Ectodermal cell (in vitro differentiated cells): ENCODE measurements at regions not wholly inside any gene's neighbourhood (a gene's known extent, or its start where the extent isn't known, plus 50 kb on each side); places are given as distances from the start of the nearest gene placed in this dataset.

Source experiments
- H3K27ac ChIP-seq: 2 replicates; pipeline ENCODE4 v1.7.0; 2013; ENCODE audit warnings: mild to moderate bottlenecking, low read depth, low read length; ENCODE audit not compliant: insufficient read depth, poor library complexity, severe bottlenecking
- H3K27me3 ChIP-seq: 2 replicates; pipeline ENCODE4 v1.7.0; 2013; ENCODE audit warnings: mild to moderate bottlenecking, low read length; ENCODE audit not compliant: insufficient read depth, control insufficient read depth, poor library complexity, severe bottlenecking
- H3K36me3 ChIP-seq: one replicate; pipeline ENCODE4 v1.7.0; 2013; ENCODE audit warnings: low read length; ENCODE audit not compliant: control insufficient read depth, insufficient read depth
- H3K4me1 ChIP-seq: one replicate; pipeline ENCODE4 v1.7.0; 2013; ENCODE audit warnings: low read length; ENCODE audit not compliant: control insufficient read depth, insufficient read depth
- H3K4me3 ChIP-seq: 2 replicates; pipeline ENCODE4 v1.7.0; 2013; ENCODE audit warnings: low read depth, low read length, control low read depth; ENCODE audit not compliant: insufficient read depth
- H3K9me3 ChIP-seq: 2 replicates; pipeline ENCODE4 v1.7.0; 2013; ENCODE audit warnings: mild to moderate bottlenecking, low read length, moderate library complexity; ENCODE audit not compliant: control insufficient read depth
- WGBS, 2 experiments: methylation state at CpG; one replicate each; pipeline ENCODE4 v1.1.7; 2013; ENCODE audit warnings: missing lambda C conversion rate in 2 of 2; 5-methylcytosine and 5-hydroxymethylcytosine counted together

DNA sequence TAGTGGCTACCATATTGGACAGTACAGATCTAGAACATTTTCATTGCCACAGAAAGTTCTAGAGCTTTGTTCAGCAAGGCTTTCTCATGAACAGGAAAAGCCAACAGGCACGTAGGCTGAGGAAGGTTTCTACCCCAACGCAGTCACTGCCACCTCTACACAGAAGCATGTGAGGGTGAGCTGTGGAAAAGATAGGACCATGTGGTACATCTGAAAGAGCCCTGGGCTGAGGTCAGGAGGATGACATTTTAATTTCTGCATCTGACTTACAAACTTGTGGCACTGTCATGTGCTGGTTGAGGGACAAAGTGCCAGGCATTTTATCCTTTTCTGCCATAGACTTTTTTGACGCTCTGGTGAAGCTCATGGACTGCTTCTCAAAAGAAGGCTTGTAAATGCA is 454.2 kb downstream of the BCOR start:
- no peak overlapping the region for H3K27ac ChIP-seq
- peaks cover 8% of the 10 kb centered on the region for H3K4me1 ChIP-seq
- no peaks in the 10 kb centered on the region for H3K27me3 ChIP-seq
- no peaks in the 10 kb centered on the region for H3K36me3 ChIP-seq
- H3K4me3 ChIP-seq: no peak overlapping the region
- 63 to 96% methylated on average over 2 to 3 of the region's 3 CpGs for WGBS, 2 experiments
- no peaks in the 10 kb centered on the region for H3K9me3 ChIP-seq

DNA sequence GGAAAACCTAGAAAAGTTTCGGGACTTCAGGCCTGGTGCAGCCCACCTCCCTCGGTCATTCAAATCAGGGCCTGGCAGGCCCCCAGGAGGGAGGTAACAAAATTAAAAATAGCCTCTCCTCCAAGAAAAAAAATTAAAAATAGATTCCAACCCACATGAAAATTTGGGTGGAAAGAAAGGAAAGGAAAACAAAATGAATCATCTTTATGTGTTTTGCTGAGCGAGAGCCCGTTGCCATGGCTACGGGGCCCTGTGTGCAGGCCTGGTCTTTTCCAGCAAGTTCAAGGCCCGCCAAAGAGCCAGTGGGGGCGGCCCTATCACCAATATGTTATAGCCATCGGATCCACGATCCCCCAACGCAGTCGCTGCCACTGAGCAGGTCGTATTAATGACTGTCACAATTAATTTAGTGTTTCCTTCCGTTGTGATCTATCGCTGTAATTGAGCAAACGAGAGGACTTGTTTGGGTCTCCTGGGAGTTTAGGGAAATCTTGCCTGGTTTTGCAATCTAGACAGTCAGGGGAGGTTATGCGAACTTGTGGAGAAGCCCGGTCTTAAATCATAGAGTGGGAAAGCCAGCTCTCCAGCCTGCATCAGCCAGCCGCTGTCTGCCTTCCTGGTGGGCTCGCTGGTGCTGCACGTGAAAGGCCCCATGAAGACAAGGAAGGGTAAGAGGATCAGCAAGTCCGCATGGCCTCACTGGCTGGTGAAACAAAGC is 452.4 kb downstream of the BCOR start:
- Histone ChIP-seq H3K36me3 (no peaks in the 10 kb centered on the region), H3K4me1 (peaks cover 8% of the 10 kb centered on the region), H3K27me3 (no peaks in the 10 kb centered on the region), H3K9me3 (no peaks in the 10 kb centered on the region), H3K27ac (no peak overlapping the region), H3K4me3 (no peak overlapping the region)
- 88% methylated on average over 19 to 21 of the region's 21 CpGs for WGBS, 2 experiments

- Histone ChIP-seq H3K9me3 (no peaks in the 10 kb centered on the region), H3K4me3 (no peak overlapping the region), H3K27ac (no peak overlapping the region), H3K36me3 (no peaks in the 10 kb centered on the region), H3K27me3 (no peaks in the 10 kb centered on the region), H3K4me1 (peaks cover 5% of the 10 kb centered on the region)
- WGBS, 2 experiments: 80 to 81% methylated on average over 6 of the region's 6 CpGs
Measured at GRCh38 chrX:39648548-39649254, 449.1 kb downstream of the BCOR start.

DNA sequence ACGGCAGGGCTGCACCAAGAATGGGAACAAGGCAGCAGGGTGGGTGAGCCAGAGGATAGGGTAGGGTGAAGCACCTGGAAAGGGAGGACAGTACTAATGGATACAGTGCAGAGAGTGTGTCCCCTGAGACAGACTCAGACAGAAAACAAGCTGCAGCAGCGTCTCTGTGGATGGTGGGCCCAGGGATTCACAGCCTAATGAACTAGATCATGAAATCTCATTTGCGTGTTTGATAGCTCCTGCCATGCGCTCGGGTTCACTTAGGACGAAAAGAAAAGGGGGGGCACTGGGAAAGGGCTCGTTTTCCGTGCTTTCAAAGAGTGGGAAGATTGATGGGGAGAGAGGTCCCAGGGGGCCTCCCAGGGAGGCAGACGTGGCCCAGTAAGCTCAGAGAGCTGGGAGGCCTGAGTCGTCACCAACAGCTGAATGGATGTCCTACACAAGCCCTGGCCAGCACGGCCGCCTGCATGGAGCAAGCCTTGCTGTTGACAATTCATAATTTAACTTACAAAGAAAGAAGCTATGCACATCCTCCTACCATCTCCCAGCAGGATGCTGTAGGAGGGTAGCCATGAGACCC is 446.9 kb downstream of the BCOR start:
- Histone ChIP-seq H3K4me3 (no peak overlapping the region), H3K36me3 (no peaks in the 10 kb centered on the region), H3K4me1 (peaks cover 8% of the 10 kb centered on the region), H3K27me3 (no peaks in the 10 kb centered on the region), H3K9me3 (no peaks in the 10 kb centered on the region), H3K27ac (no peak overlapping the region)
- 79 to 80% methylated on average over 11 to 12 of the region's 12 CpGs for WGBS, 2 experiments

DNA sequence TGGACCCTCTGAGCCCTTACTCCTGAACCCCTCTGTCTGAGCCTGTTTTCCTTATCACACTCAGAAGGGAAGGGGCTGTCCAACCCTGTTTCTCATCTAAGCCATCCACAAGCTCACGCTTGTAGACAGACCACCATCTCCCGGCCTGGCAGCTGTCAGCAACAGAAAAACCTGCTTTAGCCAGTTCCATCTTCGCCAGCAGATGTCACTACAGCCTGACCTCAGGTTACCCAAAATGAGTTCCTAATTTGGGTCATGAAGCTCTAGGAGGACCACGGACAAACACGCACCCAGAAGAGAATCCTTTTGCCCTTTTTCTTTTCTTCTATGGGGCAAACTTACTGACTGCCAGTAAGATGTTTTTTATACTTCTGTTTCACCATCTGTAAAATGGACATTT is 445.4 kb downstream of the BCOR start:
- no peak overlapping the region for H3K4me3 ChIP-seq
- no peaks in the 10 kb centered on the region for H3K27me3 ChIP-seq
- H3K36me3 ChIP-seq: no peaks in the 10 kb centered on the region
- H3K9me3 ChIP-seq: no peaks in the 10 kb centered on the region
- WGBS, 2 experiments: 51 to 59% methylated on average over 5 of the region's 5 CpGs
- H3K27ac ChIP-seq: no peak overlapping the region
- peaks cover 8% of the 10 kb centered on the region for H3K4me1 ChIP-seq

DNA sequence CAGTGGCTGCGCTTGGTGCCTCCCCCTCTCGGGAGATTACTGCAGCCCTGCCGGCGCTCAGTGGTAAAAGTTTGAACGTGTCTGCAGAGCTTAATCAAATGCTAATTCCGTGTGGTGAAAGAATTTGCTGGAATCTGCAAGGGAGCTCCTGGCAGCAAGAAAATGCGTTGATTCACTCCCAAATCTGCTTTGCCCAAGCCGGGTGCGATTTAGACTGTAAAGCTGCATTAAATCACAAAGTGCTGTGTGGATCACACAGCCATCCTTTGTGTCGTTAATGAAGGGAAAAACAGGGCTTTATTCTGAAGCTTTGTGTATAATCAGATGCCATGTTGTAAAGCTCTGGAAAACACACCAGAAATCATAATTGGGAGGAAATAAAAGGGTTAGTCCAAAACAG is 444.1 kb downstream of the BCOR start:
- H3K27ac ChIP-seq: peak overlapping the region; percentile 26
- no peaks in the 10 kb centered on the region for H3K9me3 ChIP-seq
- no peaks in the 10 kb centered on the region for H3K27me3 ChIP-seq
- H3K4me3 ChIP-seq: no peak overlapping the region
- WGBS, 2 experiments: 1 to 2% methylated on average over 10 of the region's 10 CpGs
- peaks cover 8% of the 10 kb centered on the region for H3K4me1 ChIP-seq
- no peaks in the 10 kb centered on the region for H3K36me3 ChIP-seq

DNA sequence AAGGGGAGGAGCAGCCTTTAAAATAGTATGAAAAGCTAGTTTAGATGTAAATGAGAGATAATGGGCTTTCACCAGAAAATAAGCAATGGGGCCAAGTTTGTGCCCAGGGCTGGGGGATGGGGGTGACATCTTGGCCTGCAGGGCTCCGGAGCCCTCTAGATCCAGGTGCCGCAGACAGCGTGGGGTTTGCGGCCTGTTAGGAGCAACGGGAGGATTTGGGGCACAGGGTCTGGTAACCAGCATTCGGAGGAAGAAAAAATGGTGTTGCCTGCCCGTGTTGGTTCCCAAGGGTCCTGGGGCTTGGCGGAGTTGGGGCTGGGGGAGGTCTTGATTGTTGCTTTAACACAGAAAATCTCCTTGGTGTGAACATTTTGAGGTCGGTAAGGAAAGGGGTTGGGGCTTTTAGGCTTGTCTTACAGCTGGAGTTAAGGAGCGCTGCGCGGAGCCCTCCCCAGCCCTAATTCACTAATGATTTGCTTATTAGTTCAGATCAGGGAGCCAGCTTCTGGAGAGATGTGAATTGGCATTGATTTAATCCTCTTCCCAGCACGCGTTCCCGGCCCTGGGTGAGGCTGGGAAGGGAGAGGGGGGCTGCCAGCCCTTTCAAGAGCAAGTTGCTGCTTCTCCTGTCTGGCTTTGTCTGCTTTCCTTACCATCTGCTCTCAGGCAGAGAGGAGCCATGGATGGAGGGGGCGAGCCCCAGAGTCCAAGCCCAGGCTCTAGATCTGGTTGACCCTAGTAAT is 443.4 kb downstream of the BCOR start:
- Histone ChIP-seq H3K4me1 (peaks cover 8% of the 10 kb centered on the region), H3K36me3 (no peaks in the 10 kb centered on the region), H3K27me3 (no peaks in the 10 kb centered on the region), H3K9me3 (no peaks in the 10 kb centered on the region), H3K4me3 (no peak overlapping the region), H3K27ac (peak overlapping the region; percentile 26)
- 12 to 14% methylated on average over 16 of the region's 16 CpGs for WGBS, 2 experiments

- Histone ChIP-seq H3K4me1 (peaks cover 8% of the 10 kb centered on the region), H3K4me3 (no peak overlapping the region), H3K27me3 (no peaks in the 10 kb centered on the region), H3K36me3 (no peaks in the 10 kb centered on the region), H3K27ac (no peak overlapping the region), H3K9me3 (no peaks in the 10 kb centered on the region)
- WGBS, 2 experiments: 77 to 91% methylated on average over 3 of the region's 3 CpGs
Measured at GRCh38 chrX:39654952-39655351, 442.8 kb downstream of the BCOR start.

DNA sequence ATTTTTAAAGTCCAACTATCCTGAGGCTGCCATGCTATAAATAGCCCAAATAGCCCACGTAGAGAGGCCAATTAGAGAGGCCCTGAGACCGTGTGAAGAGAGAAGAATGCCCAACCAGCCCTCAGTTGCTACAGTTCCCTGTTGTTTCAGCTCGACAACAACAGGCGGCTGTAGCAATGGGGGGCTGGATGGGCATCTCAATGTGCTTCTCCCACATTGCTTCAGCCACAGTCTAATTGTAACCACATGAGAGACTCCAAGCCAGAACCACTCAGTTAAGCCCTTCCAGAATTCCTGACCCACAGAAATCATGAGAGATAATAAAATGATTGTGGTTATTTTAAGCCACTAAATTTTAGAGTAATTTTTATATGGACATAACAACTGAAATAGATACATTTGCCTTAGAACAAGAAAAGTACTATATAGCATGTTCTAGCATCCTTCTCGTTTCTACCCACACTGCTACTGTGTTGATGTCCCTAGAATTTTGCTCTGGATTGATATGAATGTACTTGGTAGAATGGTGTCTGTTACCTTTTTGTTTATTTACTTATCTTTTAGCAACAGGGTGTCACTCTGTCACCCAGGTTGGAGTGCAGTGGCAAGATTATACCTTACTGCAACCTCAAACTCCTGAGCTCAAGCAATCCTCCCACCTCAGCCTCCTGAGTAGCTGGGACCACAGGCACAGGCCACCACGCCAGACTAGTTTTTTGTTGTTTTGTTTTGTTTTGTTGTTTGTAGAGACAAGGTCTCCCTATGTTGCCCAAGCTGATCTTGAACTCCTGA is 436.4 kb downstream of the BCOR start:
- 53 to 61% methylated on average over 5 of the region's 6 CpGs for WGBS, 2 experiments
- no peaks in the 10 kb centered on the region for H3K36me3 ChIP-seq
- no peak overlapping the region for H3K27ac ChIP-seq
- no peaks in the 10 kb centered on the region for H3K27me3 ChIP-seq
- H3K4me3 ChIP-seq: no peak overlapping the region
- H3K9me3 ChIP-seq: no peaks in the 10 kb centered on the region
- no peaks in the 10 kb centered on the region for H3K4me1 ChIP-seq
